Upper lobe of right lung (tissue), 1 donor: ENCODE measurements at regions not wholly inside any gene's neighbourhood (a gene's known extent, or its start where the extent isn't known, plus 50 kb on each side); places are given as distances from the start of the nearest gene placed in this dataset.

ENCODE experiments used
- ATAC-seq: fragments of 200-7000 bp; cut with Tn5 transposase; one replicate; pipeline ENCODE4 v1.9.1; 2020; ENCODE audit warnings: mild to moderate bottlenecking, moderate library complexity
- DNase-seq: peaks from one replicate; pipeline ENCODE4 v3.0.0-alpha.2; 2020
- H3K27ac ChIP-seq: fragments of 200-600 bp; one replicate; pipeline ENCODE4 v1.8.0; 2022
- H3K27me3 ChIP-seq: fragments of 200-600 bp; one replicate; pipeline ENCODE4 v1.8.0; 2022; ENCODE audit warnings: mild to moderate bottlenecking
- H3K36me3 ChIP-seq: fragments of 200-600 bp; one replicate; pipeline ENCODE4 v1.8.0; 2022
- H3K4me1 ChIP-seq: fragments of 200-600 bp; one replicate; pipeline ENCODE4 v1.8.0; 2022
- H3K4me3 ChIP-seq: fragments of 200-600 bp; one replicate; pipeline ENCODE4 v1.8.0; 2022; ENCODE audit warnings: mild to moderate bottlenecking
- H3K9me3 ChIP-seq: fragments of 200-600 bp; one replicate; pipeline ENCODE4 v1.8.0; 2022
- intact Hi-C: fragments of 100-400 bp; cut with DNase I; formaldehyde crosslinking; loops from one replicate; pipeline ENCODE4 v1.11.0; 2022
- TF ChIP-seq, protein P1 (sequence below): fragments of 200-600 bp; IDR thresholded peaks from one replicate; pipeline ENCODE4 v1.8.0; 2022; ENCODE audit warnings: antibody characterized with exemption
- donor health status: DM: no; HTN: yes; CAD: no; lungs with severe emphysema.

DNA sequence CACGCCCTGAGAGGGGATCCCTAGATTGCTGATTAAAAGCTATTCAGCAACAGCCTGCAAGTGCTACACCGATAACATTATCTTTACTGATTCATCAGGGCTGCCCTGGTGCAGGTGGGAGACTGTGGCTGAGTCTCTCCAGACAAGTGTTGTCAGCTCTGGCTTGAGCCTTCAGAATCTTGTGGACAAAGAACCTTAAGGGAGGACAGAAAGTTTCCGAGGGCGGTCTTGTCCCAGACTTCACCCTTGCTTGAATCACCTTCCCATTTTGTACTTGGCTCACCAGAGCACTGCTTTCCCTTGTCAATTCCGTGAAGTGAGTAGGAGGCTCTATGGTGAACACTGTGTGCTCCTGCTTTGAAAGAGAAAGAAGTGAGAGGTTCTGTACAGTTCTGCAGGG lies 88.6 kb upstream of the PCSK2 start:
- DNase-seq (no peak), ATAC-seq (no peak)
- TF ChIP-seq, protein P1, sequence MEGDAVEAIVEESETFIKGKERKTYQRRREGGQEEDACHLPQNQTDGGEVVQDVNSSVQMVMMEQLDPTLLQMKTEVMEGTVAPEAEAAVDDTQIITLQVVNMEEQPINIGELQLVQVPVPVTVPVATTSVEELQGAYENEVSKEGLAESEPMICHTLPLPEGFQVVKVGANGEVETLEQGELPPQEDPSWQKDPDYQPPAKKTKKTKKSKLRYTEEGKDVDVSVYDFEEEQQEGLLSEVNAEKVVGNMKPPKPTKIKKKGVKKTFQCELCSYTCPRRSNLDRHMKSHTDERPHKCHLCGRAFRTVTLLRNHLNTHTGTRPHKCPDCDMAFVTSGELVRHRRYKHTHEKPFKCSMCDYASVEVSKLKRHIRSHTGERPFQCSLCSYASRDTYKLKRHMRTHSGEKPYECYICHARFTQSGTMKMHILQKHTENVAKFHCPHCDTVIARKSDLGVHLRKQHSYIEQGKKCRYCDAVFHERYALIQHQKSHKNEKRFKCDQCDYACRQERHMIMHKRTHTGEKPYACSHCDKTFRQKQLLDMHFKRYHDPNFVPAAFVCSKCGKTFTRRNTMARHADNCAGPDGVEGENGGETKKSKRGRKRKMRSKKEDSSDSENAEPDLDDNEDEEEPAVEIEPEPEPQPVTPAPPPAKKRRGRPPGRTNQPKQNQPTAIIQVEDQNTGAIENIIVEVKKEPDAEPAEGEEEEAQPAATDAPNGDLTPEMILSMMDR = no peak
- no peak overlapping the region for H3K4me3 ChIP-seq
- no peaks in the 10 kb centered on the region for H3K36me3 ChIP-seq
- no peaks in the 10 kb centered on the region for H3K4me1 ChIP-seq
- no peaks in the 10 kb centered on the region for H3K9me3 ChIP-seq
- H3K27me3 ChIP-seq = no peaks in the 10 kb centered on the region
- no peak overlapping the region for H3K27ac ChIP-seq
- intact Hi-C loops = no loop called here

DNA sequence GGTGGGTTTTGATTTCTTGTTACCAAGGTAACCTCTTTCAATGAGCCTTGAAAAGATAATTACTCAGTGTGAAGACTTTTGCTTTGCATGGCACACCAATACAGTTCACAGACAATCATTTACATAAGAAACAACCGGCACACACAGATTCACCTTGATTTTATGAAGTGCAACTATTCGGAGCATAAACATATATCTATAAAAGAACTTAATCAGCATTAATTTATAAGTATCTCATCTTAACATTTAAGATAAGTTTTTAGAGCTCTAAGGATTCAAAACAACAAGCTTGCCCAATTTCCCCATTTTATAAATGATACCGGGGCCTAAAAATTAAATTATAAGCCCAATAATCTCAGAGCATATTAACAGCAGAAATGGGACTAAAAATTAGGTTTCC lies 85.9 kb upstream of the PCSK2 start:
- intact Hi-C loops = no loop called here
- H3K4me3 ChIP-seq = no peak overlapping the region
- DNase-seq (no peak), ATAC-seq (no peak)
- no peak overlapping the region for H3K27ac ChIP-seq
- H3K36me3 ChIP-seq = no peaks in the 10 kb centered on the region
- no peaks in the 10 kb centered on the region for H3K27me3 ChIP-seq
- no peaks in the 10 kb centered on the region for H3K9me3 ChIP-seq
- no peaks in the 10 kb centered on the region for H3K4me1 ChIP-seq
- TF ChIP-seq, protein P1 = no peak

DNA sequence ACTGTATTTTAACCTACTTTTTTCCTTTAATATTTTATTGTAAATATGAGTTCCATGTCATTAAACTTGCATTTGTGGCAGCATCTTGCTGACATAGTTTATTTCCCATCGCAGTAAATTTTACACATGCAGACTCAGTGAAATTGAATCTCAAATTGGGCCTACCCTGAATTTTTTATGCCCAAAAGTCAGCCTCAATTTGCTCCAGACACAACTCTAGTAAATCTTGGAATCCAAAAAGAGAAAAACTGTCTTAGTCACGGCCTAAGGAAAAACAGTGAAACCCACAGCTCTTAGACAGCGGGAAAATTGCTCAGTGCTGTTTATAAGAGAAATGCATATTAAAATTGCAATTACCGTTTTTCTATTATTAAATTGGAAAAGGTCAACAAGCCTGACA lies 85.3 kb upstream of the PCSK2 start:
- no peaks in the 10 kb centered on the region for H3K27me3 ChIP-seq
- intact Hi-C loops = no loop called here
- H3K36me3 ChIP-seq = no peaks in the 10 kb centered on the region
- no peak overlapping the region for H3K4me3 ChIP-seq
- H3K27ac ChIP-seq = no peak overlapping the region
- DNase-seq (no peak), ATAC-seq (no peak)
- TF ChIP-seq, protein P1 = no peak
- H3K9me3 ChIP-seq = no peaks in the 10 kb centered on the region
- H3K4me1 ChIP-seq = no peaks in the 10 kb centered on the region

DNA sequence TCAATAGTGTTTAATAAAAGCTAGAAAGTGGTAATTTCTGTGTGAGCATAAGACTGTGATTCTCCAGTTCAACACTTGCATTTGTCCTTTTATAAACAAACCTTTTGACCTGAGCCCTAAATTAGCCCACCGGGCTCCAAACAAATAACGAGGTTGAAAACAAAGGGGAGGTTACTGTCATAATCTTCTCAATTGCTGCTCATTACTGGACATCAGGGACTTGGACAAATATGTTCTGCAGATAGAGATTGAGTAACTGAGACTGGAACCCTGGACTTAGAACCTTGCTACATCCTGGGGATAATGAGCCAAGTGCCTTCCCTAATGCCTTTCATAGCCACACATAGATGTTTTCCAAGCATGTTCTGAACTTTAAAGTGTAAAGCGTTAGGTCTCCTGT lies 84.2 kb upstream of the PCSK2 start:
- Histone ChIP-seq H3K36me3 (no peaks in the 10 kb centered on the region), H3K4me1 (no peaks in the 10 kb centered on the region), H3K27me3 (no peaks in the 10 kb centered on the region), H3K4me3 (no peak overlapping the region), H3K9me3 (no peaks in the 10 kb centered on the region), H3K27ac (no peak overlapping the region)
- intact Hi-C loops = no loop called here
- no peak for DNase-seq
- TF ChIP-seq, protein P1 = no peak
- ATAC-seq = no peak

DNA sequence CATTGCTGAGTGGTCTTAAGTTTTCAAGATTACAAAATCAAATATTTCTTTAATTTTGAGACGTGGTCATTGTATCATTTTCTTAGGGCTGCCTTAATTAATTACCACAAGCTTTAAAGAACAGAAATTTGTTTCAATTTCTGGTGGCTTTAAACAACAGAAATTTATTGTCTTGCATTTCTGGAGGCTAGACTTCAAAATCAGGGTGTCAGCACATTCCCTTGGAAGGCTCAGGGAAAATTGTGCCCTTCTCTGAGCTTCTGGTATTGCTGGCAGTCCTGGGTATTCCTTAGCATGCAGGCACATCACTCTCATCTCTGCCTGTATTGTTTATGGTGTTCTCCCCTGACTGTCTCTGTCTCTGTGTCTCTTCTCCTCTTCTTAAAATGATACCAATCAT lies 76.0 kb upstream of the PCSK2 start:
- no peaks in the 10 kb centered on the region for H3K9me3 ChIP-seq
- no peak overlapping the region for H3K27ac ChIP-seq
- DNase-seq = no peak
- TF ChIP-seq, protein P1 = no peak
- no peaks in the 10 kb centered on the region for H3K36me3 ChIP-seq
- H3K4me1 ChIP-seq = no peaks in the 10 kb centered on the region
- H3K4me3 ChIP-seq = no peak overlapping the region
- H3K27me3 ChIP-seq = no peaks in the 10 kb centered on the region
- no peak for ATAC-seq
- intact Hi-C loops = no loop called here

DNA sequence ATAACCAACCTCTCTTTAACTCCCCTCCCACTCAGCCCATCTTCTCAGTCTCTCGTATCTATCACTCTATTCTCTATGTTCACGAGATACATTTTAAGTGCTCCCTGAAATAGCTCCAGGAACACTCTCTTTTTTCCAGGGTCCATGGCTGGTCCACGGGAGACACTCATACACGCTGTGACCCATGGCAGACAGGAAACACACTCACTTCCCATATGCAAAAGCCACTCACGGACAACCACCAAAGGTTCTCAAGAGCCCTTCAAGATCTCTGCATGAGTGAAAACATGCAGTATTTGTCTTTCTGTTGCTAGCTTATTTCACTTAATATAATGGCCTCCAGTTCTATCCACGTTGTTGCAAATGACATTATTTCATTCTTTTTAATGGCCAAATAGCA lies 71.4 kb upstream of the PCSK2 start:
- no peak overlapping the region for H3K27ac ChIP-seq
- H3K36me3 ChIP-seq = no peaks in the 10 kb centered on the region
- H3K9me3 ChIP-seq = no peaks in the 10 kb centered on the region
- H3K4me3 ChIP-seq = no peak overlapping the region
- no peak for ATAC-seq
- intact Hi-C loops = no loop called here
- TF ChIP-seq, protein P1 = no peak
- no peak for DNase-seq
- H3K4me1 ChIP-seq = no peaks in the 10 kb centered on the region
- H3K27me3 ChIP-seq = no peaks in the 10 kb centered on the region
